COLO829 (cell line): ENCODE measurements at regions not wholly inside any gene's neighbourhood (a gene's known extent, or its start where the extent isn't known, plus 50 kb on each side); places are given as distances from the start of the nearest gene placed in this dataset.

Source experiments
- DNase-seq: peaks from one replicate; pipeline ENCODE4 v3.0.0; 2012; ENCODE audit warnings: low spot score

DNA sequence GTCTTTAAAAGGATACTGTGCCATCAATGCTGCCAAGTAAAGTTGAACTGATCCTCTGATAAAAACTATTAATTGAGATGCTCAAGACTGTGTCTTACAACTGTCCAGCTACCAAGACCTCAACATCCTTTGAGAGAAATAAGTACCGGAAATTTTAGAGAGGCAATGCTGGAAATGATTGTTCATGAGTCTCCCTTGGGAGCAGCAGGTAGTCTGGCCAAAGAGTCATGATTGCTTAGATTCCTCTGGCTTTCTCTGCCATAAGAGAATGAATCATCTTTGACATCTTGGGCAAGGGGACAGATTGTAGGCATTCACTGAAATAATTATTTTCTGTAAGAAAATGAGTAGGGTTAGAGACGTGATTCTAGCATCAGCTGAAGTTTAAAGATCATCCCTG, 466.6 kb upstream of the DAB2 start:
- no peak for DNase-seq

DNA sequence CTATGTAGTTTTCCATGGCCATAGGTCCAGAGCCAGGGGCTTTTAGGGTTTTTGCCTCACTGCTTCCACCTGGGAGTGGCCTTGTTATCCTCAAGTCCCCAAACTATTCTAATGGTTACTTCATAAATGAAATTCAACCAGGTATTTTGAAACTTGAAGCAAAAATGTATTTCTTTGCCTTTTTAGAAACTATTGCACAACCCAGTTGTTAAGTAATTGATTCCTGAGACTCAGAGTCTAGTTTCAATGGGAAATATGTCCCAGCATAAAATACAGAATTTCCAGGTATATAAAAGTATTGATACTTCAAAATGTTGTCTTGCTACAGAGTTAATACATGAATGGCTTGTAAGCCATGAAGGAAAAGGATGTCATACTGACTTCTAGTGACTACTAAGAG, 456.2 kb upstream of the DAB2 start:
- DNase-seq = no peak

DNA sequence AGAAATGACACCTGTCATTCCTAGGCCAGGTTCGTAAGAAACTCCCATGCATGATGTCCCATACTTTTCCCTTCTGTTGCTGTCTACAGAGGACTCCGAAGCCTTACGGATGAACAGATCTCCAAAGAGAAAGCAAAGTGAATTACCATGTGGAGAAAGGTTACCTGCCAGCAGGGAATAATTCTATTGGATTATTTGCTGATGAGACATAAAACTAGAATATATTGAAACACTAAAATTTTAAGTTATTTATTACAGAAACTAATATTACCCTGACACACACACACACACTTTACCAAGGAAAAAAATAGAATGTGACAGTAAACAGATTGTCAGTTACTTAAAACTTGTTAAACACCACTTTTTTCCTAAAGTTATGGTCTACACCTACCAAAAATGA, 452.7 kb upstream of the DAB2 start:
- no peak for DNase-seq

- DNase-seq = no peak
Observed at GRCh38 chr5:39876146-39876545, 451.4 kb upstream of the DAB2 start.

GRCh38 chr5:39870137-39870536, 445.4 kb upstream of the DAB2 start:
- no peak for DNase-seq

DNA sequence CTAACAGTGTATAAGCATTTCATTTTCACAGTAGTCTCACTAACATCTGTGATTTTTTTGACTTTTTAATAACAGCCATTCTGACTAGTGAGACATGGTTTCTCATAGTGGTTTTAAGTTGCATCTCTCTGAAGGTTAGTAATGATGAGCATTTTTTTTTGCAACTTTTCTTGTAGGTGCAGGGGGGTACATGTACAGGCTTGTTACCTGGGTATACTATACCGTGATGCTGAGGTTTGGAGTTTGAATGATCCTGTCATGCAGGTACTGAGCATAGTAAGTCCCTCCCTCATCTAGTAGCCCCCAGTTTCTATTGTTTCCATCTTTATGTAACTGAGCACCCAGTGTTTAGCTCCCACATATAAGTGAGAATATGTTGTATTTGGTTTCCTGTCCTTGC, 444.6 kb upstream of the DAB2 start:
- DNase-seq = no peak

- DNase-seq = no peak
Observed at GRCh38 chr5:39867923-39868322, 443.1 kb upstream of the DAB2 start.

DNA sequence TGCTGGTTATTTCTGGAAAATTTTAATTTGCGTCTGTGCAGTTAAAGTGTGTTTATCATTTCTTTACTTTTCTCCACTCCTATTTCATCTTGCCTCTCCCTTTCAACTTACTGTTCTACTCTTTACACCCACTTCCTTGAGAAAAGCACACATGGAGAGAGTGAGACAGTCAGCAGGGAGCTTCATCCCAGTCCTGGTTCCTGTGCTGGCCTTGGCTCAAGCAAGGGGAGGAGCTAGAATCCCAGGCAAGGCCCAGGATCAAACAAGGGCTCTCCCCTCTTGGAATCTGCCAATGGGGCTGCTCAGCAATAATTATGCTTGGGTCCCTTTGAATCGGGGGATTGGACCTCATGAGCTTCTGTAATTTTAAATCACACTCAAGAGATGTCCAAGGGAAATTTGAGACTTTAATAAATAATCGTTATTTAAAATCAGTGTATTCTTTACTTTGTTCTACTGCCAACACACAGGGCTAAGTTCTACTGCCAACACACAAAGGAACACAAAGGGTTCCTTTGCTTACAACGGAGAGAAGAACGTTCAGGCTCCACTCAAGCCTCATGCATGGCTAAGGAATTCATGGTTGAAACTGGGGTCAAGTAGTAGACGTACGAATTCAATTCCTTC, 439.3 kb upstream of the DAB2 start:
- no peak for DNase-seq

DNA sequence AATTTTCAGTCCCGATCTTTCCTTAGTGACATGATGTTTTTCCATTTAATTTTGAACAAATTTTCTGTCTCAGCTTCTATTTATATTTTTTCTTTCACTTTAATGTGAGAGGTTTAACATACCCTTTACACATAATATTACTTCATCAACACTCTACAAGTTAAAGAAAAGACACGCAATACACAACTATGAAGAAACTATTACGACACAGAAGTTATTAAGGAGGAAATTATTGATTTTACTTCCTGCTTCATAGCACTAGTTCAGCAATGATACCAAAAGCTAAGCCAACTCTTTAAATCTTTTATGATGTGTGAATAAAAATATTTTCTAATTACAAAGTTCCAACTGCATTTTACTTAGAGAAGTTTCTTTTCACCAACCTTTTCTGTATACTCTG, 432.3 kb upstream of the DAB2 start:
- no peak for DNase-seq

- no peak for DNase-seq
Observed at GRCh38 chr5:39854771-39855410, 430.1 kb upstream of the DAB2 start.

DNA sequence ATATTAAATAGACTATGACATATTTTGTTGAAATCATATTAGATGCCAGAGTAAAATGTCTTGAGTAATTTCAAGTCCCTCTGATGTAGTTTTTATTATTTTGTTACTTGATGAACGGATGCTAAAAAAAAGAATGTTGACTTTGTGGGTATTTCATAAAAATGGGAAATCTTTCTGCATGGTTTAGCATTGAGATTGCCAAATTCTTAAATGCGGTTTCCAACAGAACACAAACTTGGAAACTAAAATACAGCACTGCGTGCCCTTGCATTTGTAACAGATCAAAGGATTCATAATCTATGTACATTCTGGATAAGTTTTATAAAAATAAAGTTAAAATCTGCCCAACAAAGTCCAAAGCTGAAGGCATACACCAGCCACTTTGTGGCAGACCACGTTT, 425.5 kb upstream of the DAB2 start:
- DNase-seq = no peak

GRCh38 chr5:39846144-39846543, 421.4 kb upstream of the DAB2 start:
- DNase-seq = no peak

DNA sequence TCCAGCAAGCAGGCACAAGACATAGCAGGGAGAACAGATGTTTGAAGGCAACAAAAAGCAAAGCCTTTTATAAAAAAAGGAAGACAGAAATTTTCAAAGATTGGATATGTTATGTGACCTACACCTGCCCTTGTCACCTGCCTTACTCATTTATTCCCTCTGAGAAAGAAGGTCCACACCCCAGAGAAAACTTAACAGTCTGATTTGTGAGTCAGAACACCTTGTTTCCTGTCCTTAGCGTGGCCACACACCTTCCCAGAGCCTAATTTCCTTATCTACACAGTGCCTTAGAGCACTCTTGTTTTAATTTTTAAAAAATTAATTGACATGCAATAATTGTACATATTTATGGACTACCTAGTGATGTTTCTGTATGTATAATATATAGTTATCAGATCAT, 419.0 kb upstream of the DAB2 start:
- DNase-seq = no peak

DNA sequence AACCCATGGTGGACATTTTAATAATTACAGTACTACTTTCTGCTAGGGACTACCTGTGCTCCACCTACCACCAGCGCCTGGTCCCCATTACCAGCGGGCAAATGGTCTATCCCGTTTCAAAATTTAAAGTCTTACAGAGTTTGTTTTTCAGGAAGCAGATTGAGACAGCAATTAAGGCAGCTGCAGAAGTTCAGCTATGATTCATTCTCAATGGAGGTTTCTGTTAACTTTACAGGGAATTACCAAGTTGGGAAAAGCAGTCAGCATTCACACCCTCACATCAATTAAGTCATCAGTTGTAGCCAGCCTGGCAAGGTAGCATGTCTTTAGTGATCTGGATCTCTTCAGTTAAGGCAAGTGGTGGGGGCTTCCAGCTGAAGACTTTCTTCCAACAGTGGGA, 410.6 kb upstream of the DAB2 start:
- no peak for DNase-seq

DNA sequence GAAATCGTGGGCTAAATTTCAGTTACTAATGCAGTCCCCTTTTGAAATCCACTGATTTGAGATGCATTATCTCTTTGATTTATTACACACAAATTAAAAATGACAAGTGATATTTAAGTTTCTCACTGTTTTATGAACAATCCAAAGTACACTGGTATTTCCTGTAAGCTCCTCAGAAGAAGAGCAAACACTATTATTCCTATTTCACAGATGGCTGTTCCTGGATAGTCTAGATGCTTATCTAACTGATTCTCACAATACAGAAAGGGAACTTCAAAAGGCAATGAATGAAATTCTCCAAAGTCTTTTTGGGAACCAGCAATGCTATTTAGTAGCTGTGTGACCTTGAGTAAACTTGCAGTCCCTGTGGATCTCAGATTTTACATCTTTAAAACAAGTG, 404.7 kb upstream of the DAB2 start:
- no peak for DNase-seq

GRCh38 chr5:39826051-39826450, 401.3 kb upstream of the DAB2 start:
- DNase-seq = no peak

DNA sequence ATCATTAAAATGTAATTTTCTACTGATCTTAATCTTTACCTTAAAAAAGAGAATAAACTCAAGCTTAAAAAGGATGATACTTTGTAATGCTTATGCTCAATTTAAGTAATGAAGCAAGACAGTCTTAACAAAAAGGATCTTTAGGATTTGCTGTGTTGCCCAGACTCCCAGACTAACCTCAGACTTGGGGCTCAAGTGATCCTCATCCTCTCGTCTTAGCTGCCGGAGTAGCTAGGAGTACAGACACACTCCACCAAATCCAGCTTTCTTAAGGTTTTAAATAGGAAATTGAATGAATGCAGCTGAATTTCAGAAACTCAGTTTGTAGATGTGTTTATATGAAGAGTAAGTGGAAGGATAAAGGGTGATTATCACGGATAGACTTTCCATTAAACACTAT, 400.5 kb upstream of the DAB2 start:
- DNase-seq = no peak

GRCh38 chr5:39822020-39822419, 397.2 kb upstream of the DAB2 start:
- no peak for DNase-seq

- DNase-seq = no peak
Observed at GRCh38 chr5:39816866-39817265, 392.1 kb upstream of the DAB2 start.

DNA sequence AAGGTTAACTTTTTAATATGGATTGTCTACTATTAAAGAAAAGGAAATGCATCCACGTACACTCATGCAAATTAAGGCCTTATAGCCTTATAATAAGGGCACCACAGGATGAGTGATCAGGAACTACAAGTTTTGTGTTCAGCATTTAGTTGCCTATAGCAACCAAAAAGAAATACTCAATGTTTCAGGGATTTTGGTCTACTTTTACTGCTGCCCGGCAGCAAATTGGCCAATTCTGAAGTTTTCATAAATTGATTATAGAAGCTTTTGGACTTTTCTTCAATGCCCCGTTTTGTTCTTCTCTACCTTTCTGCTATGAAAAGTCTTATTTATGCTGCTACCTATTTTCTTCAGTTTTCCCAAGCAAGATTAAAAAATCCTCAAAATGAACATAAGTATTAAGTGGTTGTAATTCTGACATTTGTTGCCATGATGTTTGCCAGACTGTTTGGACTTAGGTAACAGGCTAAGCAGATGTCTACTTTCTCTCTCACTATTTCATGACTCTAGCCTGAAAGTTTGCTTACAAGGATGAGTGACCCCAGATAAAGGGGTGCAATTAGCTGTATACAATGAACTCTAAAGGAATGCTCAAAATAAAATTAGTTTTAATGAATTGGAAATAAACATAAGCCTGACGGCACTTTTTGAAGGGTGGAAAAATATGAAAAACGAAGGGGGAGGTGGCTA, 391.5 kb upstream of the DAB2 start:
- no peak for DNase-seq

DNA sequence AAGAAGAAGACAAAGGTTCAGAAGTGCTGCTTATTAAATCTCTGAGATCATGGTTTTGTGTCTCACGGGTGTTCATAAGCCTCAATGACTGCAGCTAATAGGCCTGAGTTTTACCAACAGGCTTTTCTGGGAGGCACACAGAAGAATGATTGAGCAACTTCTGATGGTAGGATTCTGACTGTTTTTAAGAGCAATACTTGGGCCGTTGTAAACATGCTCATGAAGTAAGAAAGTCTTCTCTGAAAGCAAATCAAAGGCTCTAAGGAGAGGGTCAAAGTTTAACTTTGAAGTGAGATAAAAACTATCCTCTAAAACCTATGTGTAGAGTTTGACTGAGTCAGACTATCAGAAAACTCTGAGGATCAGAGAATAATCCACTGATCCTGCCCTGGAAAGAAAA, 390.9 kb upstream of the DAB2 start:
- no peak for DNase-seq

- DNase-seq = no peak
Observed at GRCh38 chr5:39811381-39811780, 386.6 kb upstream of the DAB2 start.

DNA sequence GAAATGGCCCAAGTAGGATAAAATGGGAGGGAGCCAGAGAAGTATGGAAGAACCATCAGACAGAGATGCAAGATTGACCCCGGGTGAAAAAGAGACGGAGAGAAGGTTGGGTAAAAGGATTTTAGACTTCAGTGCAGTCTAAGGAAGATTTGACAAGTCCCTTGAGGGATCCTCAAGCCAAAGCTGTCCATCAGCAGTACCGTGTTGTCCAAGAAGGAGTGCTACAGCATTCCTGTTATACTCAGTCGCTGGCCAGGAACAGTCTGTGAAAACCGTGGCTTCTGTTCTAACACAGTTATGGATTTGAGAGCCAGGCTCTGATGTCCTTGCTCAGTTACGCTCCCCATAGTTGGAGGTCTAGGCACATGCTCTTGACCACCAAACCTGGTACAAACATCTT, 383.9 kb upstream of the DAB2 start:
- no peak for DNase-seq

- DNase-seq = no peak
Observed at GRCh38 chr5:39801306-39801705, 376.5 kb upstream of the DAB2 start.
